HUDEP-2 (cell line): ENCODE measurements at regions not wholly inside any gene's neighbourhood (a gene's known extent, or its start where the extent isn't known, plus 50 kb on each side); places are given as distances from the start of the nearest gene placed in this dataset.

Experiments
- DNase-seq, 76 experiments: peaks; one replicate each; lab custom pipeline; 2025; ENCODE audit not compliant: unreplicated experiment in 76 of 76; lab: John Stamatoyannopoulos, UW

- DNase-seq = no peak
Measured at GRCh38 chr18:22542406-22542835, 124.7 kb upstream of the CTAGE1 start.

- DNase-seq = no peak
Measured at GRCh38 chr18:22543769-22544168, 126.1 kb upstream of the CTAGE1 start.

GRCh38 chr18:22544626-22545025, 126.9 kb upstream of the CTAGE1 start:
- no peak for DNase-seq

- no peak for DNase-seq
Measured at GRCh38 chr18:22545066-22545760, 127.5 kb upstream of the CTAGE1 start.

DNA sequence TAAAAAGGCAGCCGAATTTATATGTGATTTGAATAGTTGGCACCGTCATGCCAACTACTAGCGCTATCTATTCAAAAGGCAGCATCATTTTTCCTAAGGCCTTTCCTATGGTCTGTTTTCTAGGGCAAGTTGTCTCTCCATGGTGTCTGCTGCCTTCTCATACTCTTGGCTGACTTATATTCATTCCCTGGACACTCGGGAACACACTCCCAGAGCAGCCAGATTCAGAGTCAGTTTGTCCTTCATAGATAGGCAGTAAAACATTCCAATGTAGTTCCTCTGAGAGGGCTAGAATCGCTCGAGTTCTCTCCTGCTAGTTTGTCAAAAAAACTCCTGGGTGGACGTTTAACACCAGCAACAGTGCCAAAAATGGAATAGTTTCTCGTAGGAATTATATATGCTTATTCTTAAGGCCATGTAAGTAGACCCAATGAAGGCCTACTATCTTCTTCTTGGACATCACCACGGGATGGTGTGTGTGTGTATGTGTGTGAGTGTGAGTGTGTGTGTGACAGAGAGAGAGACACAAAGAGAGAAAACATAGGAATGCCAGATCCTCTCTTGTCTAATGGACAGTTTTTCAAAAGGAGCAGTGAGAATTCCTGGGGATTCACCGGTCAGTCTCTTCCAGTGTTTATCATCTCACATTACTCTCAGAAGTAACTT, 129.3 kb upstream of the CTAGE1 start:
- no peak for DNase-seq

- no peak for DNase-seq
Measured at GRCh38 chr18:22547807-22548561, 130.3 kb upstream of the CTAGE1 start.

GRCh38 chr18:22549260-22549937, 131.7 kb upstream of the CTAGE1 start:
- peak in 5 of 76 experiments; percentile 4 to 40 (median 24) for DNase-seq

DNA sequence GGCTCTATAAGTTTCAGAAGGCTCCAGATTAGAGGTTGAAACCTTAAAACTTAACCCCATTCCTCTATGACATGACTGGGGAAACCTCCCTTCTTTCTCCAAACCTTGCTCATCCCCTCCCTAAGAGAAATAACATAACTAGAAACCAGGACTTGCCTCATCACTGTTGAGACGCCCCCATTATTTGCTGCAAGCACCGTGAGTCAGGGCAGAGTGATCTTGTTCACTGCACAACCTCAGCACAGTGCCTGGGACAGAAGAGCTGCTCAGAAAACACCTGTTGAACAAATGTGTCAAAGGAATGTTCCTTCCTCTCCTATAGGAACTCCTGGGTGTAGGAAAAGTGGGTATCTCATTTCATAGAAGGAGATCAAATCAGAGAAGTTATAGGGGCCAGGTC, 132.7 kb upstream of the CTAGE1 start:
- DNase-seq = no peak

DNA sequence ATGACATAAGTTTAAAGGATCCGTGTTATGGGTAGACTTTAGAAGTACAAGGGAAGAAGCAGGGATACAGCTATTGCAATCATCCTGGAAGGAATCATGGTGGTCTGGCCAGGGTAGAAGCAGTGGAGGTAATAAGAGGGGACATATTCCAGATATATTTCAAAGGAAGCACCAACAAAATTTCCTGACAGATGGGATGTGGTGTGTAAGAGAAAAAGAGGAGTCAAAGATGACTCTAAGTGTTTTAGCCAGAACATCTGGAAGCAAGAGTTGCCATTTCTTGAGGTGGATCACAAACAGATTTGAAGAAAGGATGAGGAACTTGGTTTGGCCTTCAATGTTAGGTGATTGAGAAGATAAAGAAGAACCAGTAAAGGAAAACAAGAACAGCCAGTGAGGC, 133.1 kb upstream of the CTAGE1 start:
- DNase-seq = no peak

- DNase-seq = no peak
Measured at GRCh38 chr18:22551536-22552151, 133.9 kb upstream of the CTAGE1 start.

DNA sequence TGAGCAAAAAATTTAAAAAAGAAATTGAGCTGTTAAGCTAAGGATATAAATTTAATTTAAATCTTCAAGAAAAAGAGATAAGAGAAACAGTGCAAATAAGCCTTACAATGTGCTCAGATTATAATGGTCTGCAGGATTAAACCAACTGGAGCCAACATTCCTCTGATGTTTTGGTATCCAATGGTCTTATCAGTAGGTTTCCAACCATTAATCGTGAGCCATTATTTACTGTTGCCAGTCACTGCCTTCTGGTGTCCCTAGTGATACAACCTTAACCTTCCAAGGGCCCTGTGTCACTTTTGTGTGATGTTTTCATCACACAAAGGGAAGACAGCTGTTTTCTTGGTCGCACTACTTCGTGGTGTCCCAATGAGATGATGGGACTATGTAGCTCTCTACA, 134.5 kb upstream of the CTAGE1 start:
- DNase-seq = no peak

- no peak for DNase-seq
Measured at GRCh38 chr18:22552899-22553460, 135.3 kb upstream of the CTAGE1 start.

DNA sequence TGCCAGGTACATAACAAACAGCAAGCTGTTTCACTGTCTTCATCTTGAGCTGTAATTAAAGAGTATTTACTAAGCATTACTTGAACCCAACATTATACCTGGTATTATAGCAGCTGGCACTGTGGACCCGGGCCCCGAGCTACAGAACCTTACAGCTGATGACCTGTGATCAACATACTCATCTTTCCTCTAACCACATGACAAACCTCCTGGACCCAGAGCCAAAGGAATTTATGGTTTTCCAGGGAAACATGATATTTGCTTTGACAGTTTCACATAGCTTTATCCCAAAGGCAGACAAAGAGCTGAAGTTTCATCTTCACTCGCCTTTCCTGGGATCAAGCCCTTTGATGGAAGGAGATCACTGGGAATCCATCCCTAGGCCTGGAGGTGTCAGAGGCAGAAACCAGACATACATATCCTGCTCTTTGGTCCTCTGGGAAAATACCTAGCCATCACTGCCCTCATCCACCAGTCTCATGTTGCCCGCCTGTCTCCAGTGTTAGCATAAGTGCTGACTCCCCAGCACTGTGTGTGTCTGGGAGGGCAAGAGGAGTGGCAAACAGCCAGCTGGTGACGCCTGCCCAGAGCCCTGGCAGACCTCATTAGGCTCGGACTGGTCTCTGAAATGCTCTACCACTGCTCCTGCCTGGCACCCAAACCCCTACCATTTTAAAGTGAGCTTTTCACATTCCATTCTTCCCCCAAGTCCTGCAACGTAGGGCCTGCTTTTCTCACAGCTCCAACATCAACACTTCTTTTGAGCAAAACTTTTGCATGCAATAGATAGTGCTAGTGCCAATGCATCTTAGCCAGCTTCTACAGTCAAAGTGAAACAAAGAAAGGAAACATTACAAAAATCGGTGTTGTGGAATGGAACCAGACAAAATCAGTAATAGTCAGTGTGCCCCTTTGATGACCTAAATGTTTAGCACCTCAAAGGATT, 138.8 kb upstream of the CTAGE1 start:
- DNase-seq = no peak

GRCh38 chr18:22557168-22557941, 139.6 kb upstream of the CTAGE1 start:
- no peak for DNase-seq

GRCh38 chr18:22558945-22559385, 141.2 kb upstream of the CTAGE1 start:
- DNase-seq = no peak

DNA sequence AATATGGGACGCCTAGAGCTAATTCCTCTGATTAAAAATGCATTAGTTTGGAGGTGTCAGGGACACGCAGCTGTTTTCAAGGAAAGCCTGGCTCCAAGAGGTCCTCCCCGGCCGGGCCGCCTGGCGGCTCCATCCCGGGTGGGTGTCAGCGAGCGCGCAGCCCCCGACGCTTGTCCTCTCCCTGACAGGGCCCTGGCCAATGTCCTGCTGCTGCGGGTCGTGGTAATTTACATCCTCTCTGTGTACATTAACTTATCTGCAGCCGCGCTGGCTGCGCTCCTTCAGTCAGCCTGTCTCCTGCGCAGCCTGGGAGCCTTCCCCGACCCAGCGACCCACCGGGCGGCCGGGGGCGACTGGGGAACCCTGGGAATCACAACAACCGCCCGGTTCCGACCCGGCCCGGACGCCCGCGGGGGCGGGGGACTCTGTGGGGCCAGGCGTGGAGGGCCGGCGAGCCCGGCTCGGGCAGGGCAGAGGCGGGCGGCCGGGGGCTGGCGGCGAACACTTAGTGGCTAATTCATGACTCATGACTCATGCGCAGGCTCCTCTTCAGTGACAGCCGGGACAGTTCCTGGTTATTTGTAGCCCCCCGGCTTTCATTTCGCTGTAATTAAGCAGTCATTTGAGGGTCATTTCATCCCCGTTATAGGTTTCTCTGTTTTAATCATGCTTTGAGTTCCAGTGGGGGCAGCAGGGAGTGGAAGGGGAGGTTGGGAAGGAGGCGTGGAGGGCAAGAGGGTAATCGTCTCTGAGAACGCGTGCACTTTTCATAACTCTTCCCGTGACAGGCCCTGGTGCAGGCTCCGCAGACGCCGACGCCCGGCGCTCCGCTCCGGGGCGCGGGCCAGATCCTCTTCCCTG, 141.9 kb upstream of the CTAGE1 start:
- DNase-seq = no peak

DNA sequence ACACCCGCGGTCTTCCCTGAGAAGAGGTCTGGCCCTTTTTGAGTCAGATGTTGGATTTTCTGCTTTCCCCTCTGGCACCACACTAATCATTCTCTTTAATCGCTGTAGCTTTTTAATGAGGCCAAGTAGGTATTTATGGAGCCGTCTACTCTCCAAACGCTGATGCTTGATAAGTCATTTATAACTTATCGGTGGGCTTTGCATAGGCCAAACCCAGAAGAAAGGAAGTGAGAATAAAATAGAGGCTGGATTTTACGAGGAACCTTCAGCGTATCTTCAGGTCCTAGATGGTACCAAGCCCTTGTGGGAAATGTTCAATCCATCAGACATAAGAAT, 142.5 kb upstream of the CTAGE1 start:
- DNase-seq = no peak

DNA sequence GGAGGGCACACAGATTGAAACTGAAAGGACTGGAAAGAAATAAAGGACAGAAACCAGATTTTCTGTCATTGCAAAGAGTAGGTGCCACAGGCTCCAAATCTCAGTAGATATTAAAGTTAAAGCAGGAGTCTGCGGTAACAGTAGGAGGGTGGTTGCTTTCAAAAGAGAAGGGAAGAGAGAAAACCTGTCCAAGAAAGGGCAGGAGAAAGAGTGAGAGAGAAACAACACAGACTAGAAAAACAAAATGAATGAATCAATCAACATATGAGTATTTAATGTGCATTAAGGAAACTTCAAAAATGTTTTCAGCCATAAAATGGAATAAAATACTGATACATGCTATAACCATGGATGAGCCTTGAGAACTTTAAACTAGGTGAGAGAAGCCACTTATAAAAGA, 143.1 kb upstream of the CTAGE1 start:
- no peak for DNase-seq
